Parathyroid adenoma (tissue), 2 donors: ENCODE measurements at regions not wholly inside any gene's neighbourhood (a gene's known extent, or its start where the extent isn't known, plus 50 kb on each side); places are given as distances from the start of the nearest gene placed in this dataset.

Experiments used
- H2AFZ ChIP-seq: fragments of 300-600 bp; sonication (generic); one replicate; pipeline ENCODE4 v1.7.0; 2017; ENCODE audit warnings: antibody characterized with exemption, mild to moderate bottlenecking
- H3K27ac ChIP-seq: fragments of 300-600 bp; sonication (generic); one replicate; pipeline ENCODE4 v1.7.0; 2017
- H3K27me3 ChIP-seq: fragments of 300-600 bp; sonication (generic); one replicate; pipeline ENCODE4 v1.7.0; 2017; ENCODE audit warnings: low read length; ENCODE audit not compliant: control insufficient read depth, insufficient read depth
- H3K36me3 ChIP-seq: fragments of 300-600 bp; sonication (generic); one replicate; pipeline ENCODE4 v1.7.0; 2017; ENCODE audit warnings: low read length; ENCODE audit not compliant: control insufficient read depth, insufficient read depth
- H3K4me1 ChIP-seq: fragments of 300-600 bp; sonication (generic); one replicate; pipeline ENCODE4 v1.7.0; 2017; ENCODE audit warnings: control low read depth
- H3K4me2 ChIP-seq: fragments of 300-600 bp; sonication (generic); one replicate; pipeline ENCODE4 v1.7.0; 2017; ENCODE audit warnings: low read length
- H3K4me3 ChIP-seq: fragments of 300-600 bp; sonication (generic); one replicate; pipeline ENCODE4 v1.7.0; 2017; ENCODE audit warnings: low read depth, low read length
- H3K79me2 ChIP-seq: fragments of 300-600 bp; sonication (generic); one replicate; pipeline ENCODE4 v1.7.0; 2017; ENCODE audit warnings: control low read depth
- H3K9ac ChIP-seq: fragments of 300-600 bp; sonication (generic); one replicate; pipeline ENCODE4 v1.7.0; 2017; ENCODE audit warnings: mild to moderate bottlenecking
- H3K9me3 ChIP-seq: fragments of 300-600 bp; sonication (generic); one replicate; pipeline ENCODE4 v1.7.0; 2017; ENCODE audit warnings: low read length; ENCODE audit not compliant: control insufficient read depth
- TF ChIP-seq, protein P1 (sequence below): fragments of 300-600 bp; sonication (generic); IDR thresholded peaks from one replicate; pipeline ENCODE4 v1.7.0; 2017; ENCODE audit warnings: antibody characterized with exemption, mild to moderate bottlenecking
- donor health status: primary hyperparathyroidism.

DNA sequence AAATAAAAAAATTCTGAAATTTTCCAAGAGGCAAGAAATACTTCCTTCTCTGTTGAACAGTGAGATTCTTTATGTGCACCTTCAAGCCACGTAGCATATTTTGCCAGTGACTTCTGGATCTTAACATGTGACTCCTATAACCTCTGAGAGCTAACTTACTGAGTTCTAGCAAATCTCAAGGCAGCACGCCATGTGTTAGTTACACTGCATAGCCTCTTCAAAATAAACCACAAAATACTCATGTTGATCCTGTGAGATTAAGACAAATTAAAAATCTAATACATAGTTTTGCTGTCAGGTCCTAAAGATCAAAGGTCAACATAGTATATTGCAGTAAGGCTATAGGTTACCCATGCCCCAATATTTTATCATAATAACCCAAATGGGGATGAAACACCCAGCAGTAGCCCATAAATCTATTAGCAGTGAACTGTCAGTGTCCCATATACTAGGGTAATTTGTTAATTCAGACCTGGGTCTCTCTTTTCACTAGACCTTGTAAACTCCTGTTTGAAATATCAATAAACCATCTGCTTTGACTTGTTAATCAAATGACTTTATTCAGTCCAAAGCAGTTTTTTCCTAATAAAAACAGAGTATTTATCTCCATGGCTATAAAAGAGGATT, 343.1 kb downstream of the ZFHX3 start:
- Histone ChIP-seq H3K9ac (no peak overlapping the region), H2AFZ (no peak overlapping the region), H3K27ac (no peak overlapping the region), H3K4me1 (no peaks in the 10 kb centered on the region), H3K4me2 (no peak overlapping the region), H3K79me2 (no peaks in the 10 kb centered on the region), H3K36me3 (no peaks in the 10 kb centered on the region), H3K27me3 (no peaks in the 10 kb centered on the region), H3K4me3 (no peak overlapping the region), H3K9me3 (no peaks in the 10 kb centered on the region)
- TF ChIP-seq, protein P1, sequence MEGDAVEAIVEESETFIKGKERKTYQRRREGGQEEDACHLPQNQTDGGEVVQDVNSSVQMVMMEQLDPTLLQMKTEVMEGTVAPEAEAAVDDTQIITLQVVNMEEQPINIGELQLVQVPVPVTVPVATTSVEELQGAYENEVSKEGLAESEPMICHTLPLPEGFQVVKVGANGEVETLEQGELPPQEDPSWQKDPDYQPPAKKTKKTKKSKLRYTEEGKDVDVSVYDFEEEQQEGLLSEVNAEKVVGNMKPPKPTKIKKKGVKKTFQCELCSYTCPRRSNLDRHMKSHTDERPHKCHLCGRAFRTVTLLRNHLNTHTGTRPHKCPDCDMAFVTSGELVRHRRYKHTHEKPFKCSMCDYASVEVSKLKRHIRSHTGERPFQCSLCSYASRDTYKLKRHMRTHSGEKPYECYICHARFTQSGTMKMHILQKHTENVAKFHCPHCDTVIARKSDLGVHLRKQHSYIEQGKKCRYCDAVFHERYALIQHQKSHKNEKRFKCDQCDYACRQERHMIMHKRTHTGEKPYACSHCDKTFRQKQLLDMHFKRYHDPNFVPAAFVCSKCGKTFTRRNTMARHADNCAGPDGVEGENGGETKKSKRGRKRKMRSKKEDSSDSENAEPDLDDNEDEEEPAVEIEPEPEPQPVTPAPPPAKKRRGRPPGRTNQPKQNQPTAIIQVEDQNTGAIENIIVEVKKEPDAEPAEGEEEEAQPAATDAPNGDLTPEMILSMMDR = no peak

DNA sequence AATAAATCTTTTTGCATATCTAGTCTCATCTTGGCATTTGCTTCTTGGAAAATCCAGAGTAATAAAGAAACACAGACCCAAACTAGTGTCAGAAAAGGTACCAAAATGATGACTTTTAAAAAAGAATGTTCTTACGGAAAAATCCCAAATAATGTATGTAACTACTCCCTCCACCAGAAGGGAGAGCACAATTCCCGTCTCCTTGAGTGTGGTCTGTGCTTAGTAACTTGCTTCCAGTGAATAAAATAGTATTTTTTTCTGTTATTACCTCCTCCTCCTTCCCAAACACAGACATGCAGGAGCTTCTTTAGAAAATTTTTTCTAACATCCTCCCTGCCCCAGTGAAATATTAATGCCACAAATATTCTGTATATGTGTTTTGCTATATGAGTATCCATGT, 358.1 kb downstream of the ZFHX3 start:
- H3K4me2 ChIP-seq = no peak overlapping the region
- H3K4me1 ChIP-seq = no peaks in the 10 kb centered on the region
- H3K36me3 ChIP-seq = no peaks in the 10 kb centered on the region
- H3K27ac ChIP-seq = no peak overlapping the region
- H3K4me3 ChIP-seq = no peak overlapping the region
- H3K27me3 ChIP-seq = no peaks in the 10 kb centered on the region
- H2AFZ ChIP-seq = no peak overlapping the region
- H3K9me3 ChIP-seq = no peaks in the 10 kb centered on the region
- H3K9ac ChIP-seq = no peak overlapping the region
- TF ChIP-seq, protein P1 = no peak
- no peaks in the 10 kb centered on the region for H3K79me2 ChIP-seq

GRCh38 chr16:72680732-72681131, 367.2 kb downstream of the ZFHX3 start:
- Histone ChIP-seq H3K9me3 (no peaks in the 10 kb centered on the region), H3K79me2 (no peaks in the 10 kb centered on the region), H3K27ac (no peak overlapping the region), H3K36me3 (no peaks in the 10 kb centered on the region), H3K4me1 (no peaks in the 10 kb centered on the region), H3K9ac (no peak overlapping the region), H3K27me3 (no peaks in the 10 kb centered on the region), H3K4me2 (no peak overlapping the region), H2AFZ (no peak overlapping the region), H3K4me3 (no peak overlapping the region)
- TF ChIP-seq, protein P1 = no peak

DNA sequence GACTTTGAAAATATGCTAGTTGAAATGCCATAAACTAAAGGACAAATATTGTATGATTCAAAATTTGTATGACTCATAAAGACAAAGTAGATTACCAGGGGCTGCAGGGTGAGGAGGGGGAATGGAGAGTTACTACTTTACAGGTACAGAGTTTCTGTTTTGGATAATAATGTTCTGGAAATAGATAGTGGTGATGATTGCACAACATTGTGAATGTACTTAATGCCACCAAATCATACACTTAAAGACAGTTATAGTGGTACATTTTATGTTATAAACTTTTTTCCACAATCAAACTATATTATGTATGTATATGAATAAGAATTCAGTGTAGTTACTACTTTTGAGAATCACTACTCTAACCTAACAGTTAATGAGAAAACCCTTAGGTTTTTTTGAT, 368.1 kb downstream of the ZFHX3 start:
- Histone ChIP-seq H3K27ac (no peak overlapping the region), H3K36me3 (no peaks in the 10 kb centered on the region), H2AFZ (no peak overlapping the region), H3K4me3 (no peak overlapping the region), H3K9me3 (no peaks in the 10 kb centered on the region), H3K27me3 (no peaks in the 10 kb centered on the region), H3K4me1 (no peaks in the 10 kb centered on the region), H3K79me2 (no peaks in the 10 kb centered on the region), H3K4me2 (no peak overlapping the region), H3K9ac (no peak overlapping the region)
- TF ChIP-seq, protein P1 = no peak
